Midbrain (tissue), 1 donor: ENCODE measurements at regions not wholly inside any gene's neighbourhood (a gene's known extent, or its start where the extent isn't known, plus 50 kb on each side); places are given as distances from the start of the nearest gene placed in this dataset.
"Not testable (repeated sequence)": the region's sequence is repeated elsewhere in the genome, so short reads cannot be mapped to it uniquely, and the experiment has no call there.

ENCODE experiments used
- DNase-seq: peaks from one replicate; lab custom pipeline; 2025; lab: John Stamatoyannopoulos, UW

- no peak for DNase-seq
Observed at GRCh38 chr6:9186148-9186547, 750.8 kb upstream of the SLC35B3 start.

GRCh38 chr6:9178071-9178470 lies 742.7 kb upstream of the SLC35B3 start:
- no peak for DNase-seq

GRCh38 chr6:9173229-9173628 lies 737.9 kb upstream of the SLC35B3 start:
- no peak for DNase-seq

GRCh38 chr6:9172096-9172495 lies 736.8 kb upstream of the SLC35B3 start:
- DNase-seq = no peak

GRCh38 chr6:9168669-9169068 lies 733.3 kb upstream of the SLC35B3 start:
- no peak for DNase-seq

GRCh38 chr6:9161731-9162130 lies 726.4 kb upstream of the SLC35B3 start:
- no peak for DNase-seq

GRCh38 chr6:9159051-9159450 lies 723.7 kb upstream of the SLC35B3 start:
- no peak for DNase-seq

GRCh38 chr6:9155836-9156235 lies 720.5 kb upstream of the SLC35B3 start:
- no peak for DNase-seq

GRCh38 chr6:9143140-9143539 lies 707.8 kb upstream of the SLC35B3 start:
- DNase-seq = no peak

GRCh38 chr6:9140951-9141460 lies 705.7 kb upstream of the SLC35B3 start:
- no peak for DNase-seq

- no peak for DNase-seq
Observed at GRCh38 chr6:9140172-9140571, 704.8 kb upstream of the SLC35B3 start.

GRCh38 chr6:9139746-9140145 lies 704.4 kb upstream of the SLC35B3 start:
- no peak for DNase-seq

- no peak for DNase-seq
Observed at GRCh38 chr6:9138936-9139335, 703.6 kb upstream of the SLC35B3 start.

GRCh38 chr6:9136141-9136822 lies 700.9 kb upstream of the SLC35B3 start:
- no peak for DNase-seq

GRCh38 chr6:9131616-9132015 lies 696.3 kb upstream of the SLC35B3 start:
- DNase-seq = no peak

GRCh38 chr6:9131201-9131600 lies 695.9 kb upstream of the SLC35B3 start:
- DNase-seq = no peak

GRCh38 chr6:9128970-9129369 lies 693.6 kb upstream of the SLC35B3 start:
- DNase-seq = no peak

- no peak for DNase-seq
Observed at GRCh38 chr6:9126878-9127560, 691.7 kb upstream of the SLC35B3 start.

GRCh38 chr6:9126034-9126433 lies 690.7 kb upstream of the SLC35B3 start:
- DNase-seq = not testable (repeated sequence)

- DNase-seq = no peak
Observed at GRCh38 chr6:9121549-9121948, 686.2 kb upstream of the SLC35B3 start.

GRCh38 chr6:9116026-9116425 lies 680.7 kb upstream of the SLC35B3 start:
- DNase-seq = no peak

- DNase-seq = no peak
Observed at GRCh38 chr6:9112544-9112943, 677.2 kb upstream of the SLC35B3 start.

- no peak for DNase-seq
Observed at GRCh38 chr6:9103876-9104521, 668.7 kb upstream of the SLC35B3 start.
